ENCODE measurements at regions not wholly inside any gene's neighbourhood (a gene's known extent, or its start where the extent isn't known, plus 50 kb on each side); places are given as distances from the start of the nearest gene placed in this dataset.

DNA sequence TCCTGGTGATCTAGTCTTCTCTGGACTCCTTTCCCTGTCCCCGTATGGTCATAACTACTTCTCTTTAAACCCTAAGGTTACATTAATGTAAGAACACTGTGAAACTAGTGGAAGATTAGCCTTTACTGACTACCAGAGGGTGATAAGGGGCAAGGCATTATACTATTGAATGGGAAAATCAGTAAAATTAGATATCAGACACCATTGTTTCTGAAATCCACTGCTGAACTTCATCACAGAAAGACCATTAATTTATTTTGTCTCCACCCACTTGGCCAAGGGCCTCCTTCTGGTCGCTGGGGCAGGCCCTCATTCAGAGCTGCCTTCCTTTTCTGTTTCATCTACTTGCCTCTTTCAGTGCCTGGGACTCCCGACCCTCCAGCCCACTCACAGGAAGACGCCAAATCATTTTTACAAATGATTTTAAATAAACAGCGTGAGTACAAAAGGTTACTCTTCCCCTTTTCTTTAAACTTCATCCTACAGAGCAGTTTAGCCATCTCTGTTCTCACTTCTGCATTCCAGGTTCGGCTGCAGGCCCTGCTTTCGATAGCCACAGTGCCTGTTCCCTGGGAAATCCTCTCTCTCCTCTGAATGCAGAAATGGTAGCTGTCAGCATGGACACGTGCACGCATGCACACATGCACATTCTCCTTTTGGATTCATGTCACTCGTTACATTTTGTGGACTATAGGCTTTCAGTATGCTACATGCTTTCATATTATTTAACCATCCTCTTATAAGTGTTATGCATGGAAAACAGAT is 70.3 kb upstream of the DOCK10 start:
- H3K27ac ChIP-seq, result no peak overlapping the region
- no peaks in the 10 kb centered on the region for H3K27me3 ChIP-seq
- H3K4me3 ChIP-seq, result no peak overlapping the region
- intact Hi-C loops (cut with DNase I), result no loop called here
- TF ChIP-seq, protein P1, sequence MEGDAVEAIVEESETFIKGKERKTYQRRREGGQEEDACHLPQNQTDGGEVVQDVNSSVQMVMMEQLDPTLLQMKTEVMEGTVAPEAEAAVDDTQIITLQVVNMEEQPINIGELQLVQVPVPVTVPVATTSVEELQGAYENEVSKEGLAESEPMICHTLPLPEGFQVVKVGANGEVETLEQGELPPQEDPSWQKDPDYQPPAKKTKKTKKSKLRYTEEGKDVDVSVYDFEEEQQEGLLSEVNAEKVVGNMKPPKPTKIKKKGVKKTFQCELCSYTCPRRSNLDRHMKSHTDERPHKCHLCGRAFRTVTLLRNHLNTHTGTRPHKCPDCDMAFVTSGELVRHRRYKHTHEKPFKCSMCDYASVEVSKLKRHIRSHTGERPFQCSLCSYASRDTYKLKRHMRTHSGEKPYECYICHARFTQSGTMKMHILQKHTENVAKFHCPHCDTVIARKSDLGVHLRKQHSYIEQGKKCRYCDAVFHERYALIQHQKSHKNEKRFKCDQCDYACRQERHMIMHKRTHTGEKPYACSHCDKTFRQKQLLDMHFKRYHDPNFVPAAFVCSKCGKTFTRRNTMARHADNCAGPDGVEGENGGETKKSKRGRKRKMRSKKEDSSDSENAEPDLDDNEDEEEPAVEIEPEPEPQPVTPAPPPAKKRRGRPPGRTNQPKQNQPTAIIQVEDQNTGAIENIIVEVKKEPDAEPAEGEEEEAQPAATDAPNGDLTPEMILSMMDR (IDR thresholded peaks at IDR 0.05), result no peak
- TF ChIP-seq POLR2A (IDR thresholded peaks at IDR 0.05), result no peak
- DNase-seq, result peak in 1 of 5 donors; percentile 26
- ATAC-seq, result no peak
- WGBS, 4 donors, result 65 to 76% (median 70%) methylated on average over 10 of the region's 10 CpGs
- H3K4me1 ChIP-seq, result peaks cover 0 to 8% (median 0%) of the 10 kb centered on the region in 12 donors
- H3K9me3 ChIP-seq, result no peaks in the 10 kb centered on the region
- H3K36me3 ChIP-seq, result no peaks in the 10 kb centered on the region

DNA sequence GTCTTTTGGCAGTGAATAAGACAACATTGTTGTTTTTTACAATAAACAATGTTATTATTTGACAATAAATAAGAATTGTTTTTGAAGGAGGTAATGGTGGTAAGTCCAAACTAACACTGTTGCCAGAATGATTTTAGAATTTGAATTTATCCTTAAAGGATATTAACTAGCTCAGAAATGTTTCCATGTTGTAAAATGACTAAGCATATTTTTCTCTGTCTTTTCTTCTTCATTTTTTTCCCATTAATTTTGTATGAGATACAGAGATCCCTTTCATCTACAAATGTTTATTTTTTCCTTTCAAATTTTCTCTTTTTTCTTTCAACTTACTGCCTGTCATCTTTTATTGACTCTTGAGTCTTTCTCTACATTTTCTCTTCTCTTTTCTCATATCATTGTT is 66.5 kb upstream of the DOCK10 start:
- Histone ChIP-seq H3K4me3 (no peak overlapping the region), H3K9me3 (no peaks in the 10 kb centered on the region), H3K27ac (no peak overlapping the region), H3K36me3 (no peaks in the 10 kb centered on the region), H3K27me3 (no peaks in the 10 kb centered on the region), H3K4me1 (no peaks in the 10 kb centered on the region)
- TF ChIP-seq, protein P1 (IDR thresholded peaks at IDR 0.05), result no peak
- no peak for TF ChIP-seq POLR2A (IDR thresholded peaks at IDR 0.05)
- intact Hi-C loops (cut with DNase I), result no loop called here
- no peak for DNase-seq
- ATAC-seq, result no peak

DNA sequence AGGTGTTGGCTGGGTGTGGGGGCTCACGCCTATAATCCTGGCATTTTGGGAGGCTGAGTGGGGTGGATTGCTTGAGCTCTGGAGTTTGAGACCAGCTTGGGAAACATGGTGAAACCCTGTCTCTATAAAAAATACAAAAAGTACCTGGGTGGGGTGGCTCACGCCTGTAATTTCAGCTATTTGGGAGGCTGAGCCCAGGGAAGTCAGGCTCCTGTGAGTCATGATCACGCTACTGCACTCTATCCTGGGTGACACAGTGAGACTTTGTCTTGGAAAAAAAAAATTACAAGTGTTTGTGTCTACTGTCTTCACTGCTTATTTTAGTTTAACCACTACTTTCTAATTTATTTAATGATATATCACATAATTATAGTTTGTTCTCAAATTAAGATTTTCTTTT is 62.7 kb upstream of the DOCK10 start:
- H3K27ac ChIP-seq, result no peak overlapping the region
- no peaks in the 10 kb centered on the region for H3K27me3 ChIP-seq
- WGBS, 4 donors, result 77 to 85% (median 82%) methylated on average over 3 of the region's 3 CpGs
- ATAC-seq, result no peak
- H3K9me3 ChIP-seq, result no peaks in the 10 kb centered on the region
- no peaks in the 10 kb centered on the region for H3K36me3 ChIP-seq
- no peaks in the 10 kb centered on the region for H3K4me1 ChIP-seq
- DNase-seq, result no peak
- intact Hi-C loops (cut with DNase I), result no loop called here
- H3K4me3 ChIP-seq, result no peak overlapping the region
- TF ChIP-seq POLR2A (IDR thresholded peaks at IDR 0.05), result no peak
- TF ChIP-seq, protein P1 (IDR thresholded peaks at IDR 0.05), result no peak

DNA sequence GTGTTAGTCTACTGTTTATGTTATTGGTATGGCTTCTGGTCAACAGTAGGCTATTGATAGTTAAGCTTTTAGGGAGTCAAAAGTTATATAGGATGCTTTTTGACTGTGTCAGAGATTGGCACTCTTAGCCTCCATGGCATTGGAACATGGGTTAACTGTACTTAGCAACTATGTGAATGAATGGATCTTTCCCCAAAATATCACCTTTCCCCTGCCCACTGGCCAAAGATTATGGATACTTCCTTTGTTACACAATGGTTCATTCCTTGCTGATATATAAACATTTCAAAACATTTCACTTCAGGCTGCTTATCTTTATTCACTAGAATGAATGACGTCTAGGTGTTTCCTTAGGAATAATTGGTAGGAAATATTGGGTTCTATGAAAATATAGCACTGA is 62.1 kb upstream of the DOCK10 start:
- H3K27ac ChIP-seq, result no peak overlapping the region
- ATAC-seq (no peak), DNase-seq (no peak)
- WGBS, 4 donors, result 34 to 74% (median 62%) methylated on average over 1 of the region's 1 CpG
- TF ChIP-seq POLR2A (IDR thresholded peaks at IDR 0.05), result no peak
- TF ChIP-seq, protein P1 (IDR thresholded peaks at IDR 0.05), result no peak
- H3K27me3 ChIP-seq, result no peaks in the 10 kb centered on the region
- no peak overlapping the region for H3K4me3 ChIP-seq
- no peaks in the 10 kb centered on the region for H3K36me3 ChIP-seq
- H3K9me3 ChIP-seq, result no peaks in the 10 kb centered on the region
- H3K4me1 ChIP-seq, result no peaks in the 10 kb centered on the region
- intact Hi-C loops (cut with DNase I), result no loop called here
